ENCODE measurements at regions not wholly inside any gene's neighbourhood (a gene's known extent, or its start where the extent isn't known, plus 50 kb on each side); places are given as distances from the start of the nearest gene placed in this dataset.

GRCh38 chr1:103344930-103345329 lies 180.6 kb upstream of the RNPC3 start:
- Mint-ChIP-seq H3K9me3 (ENCODE audit: low read depth) (no peaks in the 10 kb centered on the region), H3K36me3 (ENCODE audit: low read depth) (no peaks in the 10 kb centered on the region), H3K4me3 (no peak overlapping the region), H3K4me1 (no peaks in the 10 kb centered on the region), H3K27me3 (no peaks in the 10 kb centered on the region), H3K27ac (no peak overlapping the region)
- DNase-seq (no peak), ATAC-seq (no peak)
- ChIA-PET POLR2A (no interaction called here), CTCF (no interaction called here)
- intact Hi-C loops (cut with DNase I, micrococcal nuclease), result no loop called here

- Mint-ChIP-seq H3K4me3 (no peak overlapping the region), H3K4me1 (no peaks in the 10 kb centered on the region), H3K36me3 (ENCODE audit: low read depth) (no peaks in the 10 kb centered on the region), H3K27ac (no peak overlapping the region), H3K27me3 (no peaks in the 10 kb centered on the region), H3K9me3 (ENCODE audit: low read depth) (no peaks in the 10 kb centered on the region)
- DNase-seq (no peak), ATAC-seq (no peak)
- ChIA-PET POLR2A (no interaction called here), CTCF (no interaction called here)
- intact Hi-C loops (cut with DNase I, micrococcal nuclease), result no loop called here
Observed at GRCh38 chr1:103341377-103341880, 184.1 kb upstream of the RNPC3 start.

DNA sequence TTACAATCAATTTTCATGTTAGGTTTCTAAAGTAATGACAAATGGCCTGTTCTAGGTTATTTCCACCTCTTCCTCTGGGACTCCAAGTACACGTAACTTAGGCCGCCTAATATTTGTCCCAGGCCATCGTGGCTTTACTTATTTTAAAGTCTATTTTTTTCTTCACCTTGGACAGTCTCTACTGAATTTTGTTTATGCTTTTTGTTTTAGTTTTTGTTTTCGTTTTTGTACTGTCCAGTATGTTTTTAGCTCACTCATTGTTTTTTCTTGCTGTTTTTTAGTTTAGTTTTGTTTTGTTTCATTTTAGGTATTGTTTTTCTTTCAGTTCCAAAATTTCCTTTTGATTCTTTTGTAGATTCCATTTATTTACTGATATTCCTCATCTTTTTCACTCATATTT lies 187.7 kb upstream of the RNPC3 start:
- no peaks in the 10 kb centered on the region for H3K4me1 Mint-ChIP-seq
- no peaks in the 10 kb centered on the region for H3K9me3 Mint-ChIP-seq (ENCODE audit: low read depth)
- no peaks in the 10 kb centered on the region for H3K27me3 Mint-ChIP-seq
- no peak for ATAC-seq
- H3K36me3 Mint-ChIP-seq (ENCODE audit: low read depth), result no peaks in the 10 kb centered on the region
- ChIA-PET POLR2A (no interaction called here), CTCF (no interaction called here)
- H3K27ac Mint-ChIP-seq, result no peak overlapping the region
- no peak overlapping the region for H3K4me3 Mint-ChIP-seq
- no peak for DNase-seq
- intact Hi-C loops (cut with DNase I, micrococcal nuclease), result no loop called here

- intact Hi-C loops (cut with DNase I, micrococcal nuclease), result no loop called here
- POLR2A ChIA-PET, result no interaction called here
- ATAC-seq (no peak), DNase-seq (no peak)
- Mint-ChIP-seq H3K9me3 (ENCODE audit: low read depth) (no peaks in the 10 kb centered on the region), H3K4me3 (no peak overlapping the region), H3K4me1 (no peaks in the 10 kb centered on the region), H3K36me3 (ENCODE audit: low read depth) (no peaks in the 10 kb centered on the region), H3K27me3 (no peaks in the 10 kb centered on the region), H3K27ac (no peak overlapping the region)
- CTCF ChIA-PET, result interaction anchor here (0.7 kb wide), 1 partner anchor 78 kb away, joined by 3 read pairs; no protein-coding TSS in a partner anchor
Observed at GRCh38 chr1:103336408-103336807, 189.1 kb upstream of the RNPC3 start.

- DNase-seq (no peak), ATAC-seq (no peak)
- no peak overlapping the region for H3K4me3 Mint-ChIP-seq
- no peaks in the 10 kb centered on the region for H3K4me1 Mint-ChIP-seq
- H3K36me3 Mint-ChIP-seq (ENCODE audit: low read depth), result no peaks in the 10 kb centered on the region
- intact Hi-C loops (cut with DNase I, micrococcal nuclease), result no loop called here
- no peaks in the 10 kb centered on the region for H3K27me3 Mint-ChIP-seq
- no peaks in the 10 kb centered on the region for H3K9me3 Mint-ChIP-seq (ENCODE audit: low read depth)
- ChIA-PET POLR2A (no interaction called here), CTCF (no interaction called here)
- no peak overlapping the region for H3K27ac Mint-ChIP-seq
Observed at GRCh38 chr1:103333141-103333540, 192.4 kb upstream of the RNPC3 start.

- no peak overlapping the region for H3K27ac Mint-ChIP-seq
- H3K36me3 Mint-ChIP-seq (ENCODE audit: low read depth), result no peaks in the 10 kb centered on the region
- intact Hi-C loops (cut with DNase I, micrococcal nuclease), result no loop called here
- DNase-seq (no peak), ATAC-seq (no peak)
- CTCF ChIA-PET, result no interaction called here
- no peaks in the 10 kb centered on the region for H3K27me3 Mint-ChIP-seq
- no peaks in the 10 kb centered on the region for H3K4me1 Mint-ChIP-seq
- H3K4me3 Mint-ChIP-seq, result no peak overlapping the region
- POLR2A ChIA-PET, result no interaction called here
- peaks cover 5% of the 10 kb centered on the region for H3K9me3 Mint-ChIP-seq (ENCODE audit: low read depth)
Observed at GRCh38 chr1:103327054-103327719, 198.3 kb upstream of the RNPC3 start.

- no peak for ATAC-seq
- intact Hi-C loops (cut with DNase I, micrococcal nuclease), result no loop called here
- no peak overlapping the region for H3K27ac Mint-ChIP-seq
Observed at GRCh38 chr1:103326595-103326994, 198.9 kb upstream of the RNPC3 start.

DNA sequence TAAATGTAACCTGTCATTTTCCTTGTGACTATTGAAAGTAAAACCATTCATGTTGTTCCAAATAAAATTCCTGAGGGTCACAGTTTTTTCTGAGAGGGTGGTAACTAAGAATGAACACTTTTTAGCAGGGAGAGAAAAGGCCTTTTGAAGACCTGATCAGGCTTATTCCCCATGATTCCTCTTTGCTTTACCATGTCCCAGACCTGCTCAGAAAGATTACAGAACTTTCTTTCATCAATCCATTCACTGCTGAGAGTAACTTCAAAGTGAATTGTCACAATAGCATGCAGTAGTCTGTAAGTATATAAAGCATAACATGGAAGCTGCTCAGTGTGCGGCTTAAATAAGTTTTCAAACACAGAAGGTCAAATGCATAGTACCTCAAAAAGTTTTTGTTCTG lies 201.5 kb upstream of the COL11A1 start:
- CTCF ChIA-PET, result interaction anchor here (0.7 kb wide), 1 partner anchor 552 kb away, joined by 3 read pairs; no protein-coding TSS in a partner anchor

More at GRCh38 chr1:103326595-103326994, 198.9 kb upstream of the RNPC3 start:
- Mint-ChIP-seq H3K27me3 (no peaks in the 10 kb centered on the region), H3K9me3 (ENCODE audit: low read depth) (peaks cover 5% of the 10 kb centered on the region), H3K4me1 (no peaks in the 10 kb centered on the region), H3K36me3 (ENCODE audit: low read depth) (no peaks in the 10 kb centered on the region), H3K4me3 (no peak overlapping the region)
- ChIA-PET CTCF (interaction anchor here (1.0 kb wide), 1 partner anchor 16 kb away, joined by 3 read pairs; no protein-coding TSS in a partner anchor), POLR2A (no interaction called here)
- no peak for DNase-seq

DNA sequence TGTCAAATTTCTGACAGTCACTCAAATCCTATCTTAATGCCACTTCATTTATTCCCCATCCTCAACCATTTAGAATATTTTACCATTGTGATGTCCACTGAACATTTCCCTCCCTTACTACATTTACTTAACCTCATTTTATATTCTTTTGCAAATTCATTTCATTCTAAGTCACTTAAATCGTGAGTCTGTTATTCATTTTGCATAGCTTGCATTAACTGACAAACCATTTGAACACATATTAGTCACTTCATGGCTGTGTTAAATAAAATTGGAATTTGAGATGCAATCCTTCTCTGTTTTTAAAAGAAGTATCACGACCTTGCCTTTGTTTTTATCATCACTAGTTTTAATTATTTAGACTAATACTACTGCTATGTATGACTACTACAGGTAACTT lies 199.4 kb upstream of the COL11A1 start:
- CTCF ChIA-PET, result no interaction called here
- intact Hi-C loops (cut with DNase I, micrococcal nuclease), result no loop called here
- H3K27me3 Mint-ChIP-seq, result no peaks in the 10 kb centered on the region
- no peaks in the 10 kb centered on the region for H3K9me3 Mint-ChIP-seq (ENCODE audit: low read depth)
- no peak overlapping the region for H3K27ac Mint-ChIP-seq
- DNase-seq (no peak), ATAC-seq (no peak)
- no peak overlapping the region for H3K4me3 Mint-ChIP-seq
- no peaks in the 10 kb centered on the region for H3K36me3 Mint-ChIP-seq (ENCODE audit: low read depth)
- POLR2A ChIA-PET, result no interaction called here
- no peaks in the 10 kb centered on the region for H3K4me1 Mint-ChIP-seq

More for the DNA sequence above, 201.5 kb upstream of the COL11A1 start:
- no peak overlapping the region for H3K4me3 Mint-ChIP-seq
- POLR2A ChIA-PET, result no interaction called here
- intact Hi-C loops (cut with DNase I, micrococcal nuclease), result no loop called here
- H3K9me3 Mint-ChIP-seq (ENCODE audit: low read depth), result no peaks in the 10 kb centered on the region
- H3K4me1 Mint-ChIP-seq, result no peaks in the 10 kb centered on the region
- no peaks in the 10 kb centered on the region for H3K27me3 Mint-ChIP-seq
- DNase-seq (no peak), ATAC-seq (no peak)
- H3K36me3 Mint-ChIP-seq (ENCODE audit: low read depth), result no peaks in the 10 kb centered on the region
- H3K27ac Mint-ChIP-seq, result no peak overlapping the region

DNA sequence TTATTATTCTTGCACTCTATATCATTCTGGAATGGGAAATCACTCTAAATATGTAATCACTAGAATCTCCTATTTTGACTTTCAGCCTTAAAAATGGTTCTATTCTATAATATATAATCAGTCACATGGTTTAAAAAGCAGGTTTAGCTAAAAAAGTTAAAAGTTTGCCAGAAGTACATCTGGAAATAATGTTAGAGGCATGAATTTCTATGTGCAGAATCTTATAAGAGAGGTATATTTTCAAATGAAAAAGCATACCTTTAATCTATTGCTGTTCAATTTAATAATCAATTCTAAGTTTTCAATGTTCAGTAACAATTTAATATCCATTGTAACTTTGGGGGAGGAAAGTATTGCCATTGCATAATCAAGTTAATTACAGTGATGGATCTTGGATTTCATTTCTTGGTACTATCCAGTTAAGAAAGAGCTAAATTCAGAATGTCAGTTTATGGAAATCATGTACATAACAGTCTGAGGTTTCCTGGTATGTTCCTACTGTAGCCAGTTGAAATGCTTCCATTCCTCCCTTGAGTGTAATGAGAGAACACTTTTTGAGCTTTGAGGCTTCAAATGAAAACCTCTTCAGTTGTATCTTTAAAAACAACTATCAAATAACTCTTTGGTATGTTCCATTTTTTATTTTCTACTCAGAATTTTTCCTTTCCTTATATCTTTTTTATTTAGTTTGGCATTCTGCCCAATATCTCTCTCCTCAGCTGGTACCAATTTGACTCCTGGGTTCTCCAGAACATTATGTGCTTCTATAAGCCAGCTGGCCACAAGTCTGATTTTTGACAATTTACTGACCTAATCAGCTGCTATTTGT lies 175.7 kb upstream of the COL11A1 start:
- DNase-seq (no peak), ATAC-seq (no peak)
- H3K4me3 Mint-ChIP-seq, result no peak overlapping the region
- H3K9me3 Mint-ChIP-seq (ENCODE audit: low read depth), result peaks cover 2% of the 10 kb centered on the region
- no peaks in the 10 kb centered on the region for H3K4me1 Mint-ChIP-seq
- no peaks in the 10 kb centered on the region for H3K27me3 Mint-ChIP-seq
- POLR2A ChIA-PET, result no interaction called here
- CTCF ChIA-PET, result interaction anchor here (1.7 kb wide), 1 partner anchor 58 kb away, joined by 3 read pairs; no protein-coding TSS in a partner anchor
- H3K36me3 Mint-ChIP-seq (ENCODE audit: low read depth), result no peaks in the 10 kb centered on the region
- H3K27ac Mint-ChIP-seq, result no peak overlapping the region
- intact Hi-C loops (cut with DNase I, micrococcal nuclease), result no loop called here

DNA sequence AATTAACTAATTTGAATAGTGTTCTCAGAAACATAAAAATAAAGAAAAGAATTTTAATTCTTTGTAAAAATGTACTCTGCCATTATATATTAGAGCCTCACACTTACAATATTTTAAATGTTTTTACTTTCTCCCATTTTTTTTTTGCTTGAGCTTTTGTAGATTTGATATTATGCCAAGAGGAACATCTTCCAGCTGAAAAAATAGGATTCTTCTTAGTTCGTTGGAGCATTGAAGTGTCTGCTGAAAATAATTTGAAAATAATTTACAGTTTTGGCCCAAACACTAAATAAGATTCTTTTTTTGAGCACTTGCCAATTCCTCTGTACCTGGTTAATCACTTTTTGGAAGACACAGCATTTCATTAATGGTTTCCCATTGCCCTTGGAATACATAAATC lies 175.0 kb upstream of the COL11A1 start:
- Mint-ChIP-seq H3K27ac (no peak overlapping the region), H3K36me3 (ENCODE audit: low read depth) (no peaks in the 10 kb centered on the region), H3K27me3 (no peaks in the 10 kb centered on the region), H3K4me3 (no peak overlapping the region), H3K4me1 (no peaks in the 10 kb centered on the region), H3K9me3 (ENCODE audit: low read depth) (peaks cover 2% of the 10 kb centered on the region)
- intact Hi-C loops (cut with DNase I, micrococcal nuclease), result no loop called here
- CTCF ChIA-PET, result interaction anchor here (1.7 kb wide), 1 partner anchor 59 kb away, joined by 3 read pairs; no protein-coding TSS in a partner anchor
- no peak for ATAC-seq
- no peak for DNase-seq
- POLR2A ChIA-PET, result no interaction called here

- H3K36me3 Mint-ChIP-seq (ENCODE audit: low read depth), result no peaks in the 10 kb centered on the region
- H3K27ac Mint-ChIP-seq, result no peak overlapping the region
- ChIA-PET CTCF (no interaction called here), POLR2A (no interaction called here)
- no peak for ATAC-seq
- no peaks in the 10 kb centered on the region for H3K27me3 Mint-ChIP-seq
- intact Hi-C loops (cut with DNase I, micrococcal nuclease), result no loop called here
- no peak for DNase-seq
- no peak overlapping the region for H3K4me3 Mint-ChIP-seq
- H3K9me3 Mint-ChIP-seq (ENCODE audit: low read depth), result peaks cover 4% of the 10 kb centered on the region
- no peaks in the 10 kb centered on the region for H3K4me1 Mint-ChIP-seq
Observed at GRCh38 chr1:103275725-103276124, 167.4 kb upstream of the COL11A1 start.
